ENCODE measurements at regions not wholly inside any gene's neighbourhood (a gene's known extent, or its start where the extent isn't known, plus 50 kb on each side); places are given as distances from the start of the nearest gene placed in this dataset.

DNA sequence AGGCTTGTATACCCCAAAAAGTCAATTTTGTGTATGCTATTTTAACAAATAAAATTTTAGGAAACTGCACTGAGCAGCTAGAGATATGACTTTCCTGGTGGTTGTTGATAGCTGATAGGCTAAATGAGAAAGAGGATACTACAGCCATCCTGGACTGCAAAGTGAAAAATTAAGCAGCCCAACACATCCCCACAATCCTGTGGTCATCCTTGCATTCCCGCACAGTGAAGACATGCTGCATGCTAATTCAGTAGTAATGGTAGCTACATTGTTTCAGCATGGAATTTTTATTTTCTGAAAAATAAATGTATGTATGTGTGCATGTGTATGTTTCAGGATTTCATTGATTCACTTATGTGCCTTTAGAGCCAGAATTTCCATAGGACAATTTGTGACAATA, 124.2 kb upstream of the CCDC68 start:
- Histone ChIP-seq H3K4me1 (no peaks in the 10 kb centered on the region), H3K9me3 (no peaks in the 10 kb centered on the region), H3K36me3 (no peaks in the 10 kb centered on the region), H3K27me3 (no peaks in the 10 kb centered on the region), H3K4me3 (ENCODE audit: low read depth, low read length) (no peak overlapping the region)
- DNase-seq = no peak
- TF ChIP-seq, protein P1, sequence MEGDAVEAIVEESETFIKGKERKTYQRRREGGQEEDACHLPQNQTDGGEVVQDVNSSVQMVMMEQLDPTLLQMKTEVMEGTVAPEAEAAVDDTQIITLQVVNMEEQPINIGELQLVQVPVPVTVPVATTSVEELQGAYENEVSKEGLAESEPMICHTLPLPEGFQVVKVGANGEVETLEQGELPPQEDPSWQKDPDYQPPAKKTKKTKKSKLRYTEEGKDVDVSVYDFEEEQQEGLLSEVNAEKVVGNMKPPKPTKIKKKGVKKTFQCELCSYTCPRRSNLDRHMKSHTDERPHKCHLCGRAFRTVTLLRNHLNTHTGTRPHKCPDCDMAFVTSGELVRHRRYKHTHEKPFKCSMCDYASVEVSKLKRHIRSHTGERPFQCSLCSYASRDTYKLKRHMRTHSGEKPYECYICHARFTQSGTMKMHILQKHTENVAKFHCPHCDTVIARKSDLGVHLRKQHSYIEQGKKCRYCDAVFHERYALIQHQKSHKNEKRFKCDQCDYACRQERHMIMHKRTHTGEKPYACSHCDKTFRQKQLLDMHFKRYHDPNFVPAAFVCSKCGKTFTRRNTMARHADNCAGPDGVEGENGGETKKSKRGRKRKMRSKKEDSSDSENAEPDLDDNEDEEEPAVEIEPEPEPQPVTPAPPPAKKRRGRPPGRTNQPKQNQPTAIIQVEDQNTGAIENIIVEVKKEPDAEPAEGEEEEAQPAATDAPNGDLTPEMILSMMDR (IDR thresholded peaks at IDR 0.05; ENCODE audit: low read depth, low read length) = no peak

DNA sequence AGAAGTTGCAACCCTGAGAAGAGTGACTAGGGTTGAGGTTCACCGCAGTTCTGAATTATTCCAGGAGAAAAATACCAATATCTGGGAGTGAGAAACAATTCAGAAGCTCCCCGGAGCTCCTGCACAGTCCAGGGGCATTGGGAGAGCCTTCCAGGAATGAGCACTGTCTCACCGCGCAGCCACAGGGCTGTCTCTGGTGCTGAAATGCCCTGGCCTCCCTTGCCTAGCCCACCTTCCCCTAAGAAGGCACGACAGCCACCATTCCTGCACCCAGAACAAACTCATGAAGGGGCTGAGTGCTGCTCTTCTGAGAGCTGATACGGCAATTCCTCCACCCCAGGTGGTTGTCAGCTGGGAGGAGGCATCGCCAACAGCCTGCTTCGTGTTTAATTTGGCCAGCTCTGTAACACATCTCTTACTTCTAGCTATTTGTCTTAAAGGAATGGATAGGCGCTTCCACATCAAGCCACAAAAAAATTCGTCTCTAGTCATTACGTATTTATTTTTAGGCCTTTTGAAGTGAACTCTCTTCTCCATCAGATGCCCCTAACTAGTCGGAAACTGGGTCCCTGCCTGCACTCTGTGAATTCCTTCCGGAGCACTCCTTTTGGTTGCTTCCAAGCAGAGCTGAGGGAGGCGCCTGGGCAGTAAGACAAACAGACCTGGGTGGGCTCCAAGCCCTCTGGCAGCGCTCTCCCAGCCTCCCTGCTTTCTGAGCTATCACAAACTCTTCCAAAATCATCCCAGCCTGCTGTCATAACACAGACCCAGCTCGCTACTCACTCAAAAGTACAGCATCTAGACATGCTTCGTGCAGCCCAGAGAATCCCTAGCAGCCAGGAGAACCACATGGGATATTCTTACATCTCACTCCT, 120.5 kb upstream of the CCDC68 start:
- H3K36me3 ChIP-seq = no peaks in the 10 kb centered on the region
- TF ChIP-seq, protein P1 (IDR thresholded peaks at IDR 0.05; ENCODE audit: low read depth, low read length) = no peak
- no peaks in the 10 kb centered on the region for H3K9me3 ChIP-seq

DNA sequence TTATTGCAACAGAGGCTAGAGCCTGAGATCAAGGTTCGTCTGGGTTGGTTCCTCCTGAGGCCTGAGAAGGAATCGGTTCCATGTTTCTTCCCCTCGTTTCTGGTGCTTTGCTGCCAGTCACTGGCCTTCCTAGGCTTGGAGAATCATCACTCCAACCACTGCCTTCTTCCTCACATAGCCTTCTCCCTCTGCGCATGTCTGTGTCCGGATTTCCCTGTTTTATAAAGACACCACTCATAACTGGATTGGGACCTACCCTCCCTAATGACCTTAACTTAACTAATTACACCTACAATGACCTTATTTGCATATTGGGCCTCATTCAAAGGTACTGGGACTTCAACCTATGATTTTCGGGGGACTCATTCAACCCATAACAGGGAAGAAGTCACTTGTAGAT, 119.8 kb upstream of the CCDC68 start:
- Histone ChIP-seq H3K36me3 (no peaks in the 10 kb centered on the region), H3K9me3 (no peaks in the 10 kb centered on the region), H3K4me1 (no peaks in the 10 kb centered on the region), H3K4me3 (ENCODE audit: low read depth, low read length) (no peak overlapping the region), H3K27me3 (no peaks in the 10 kb centered on the region)
- no peak for DNase-seq
- TF ChIP-seq, protein P1 (IDR thresholded peaks at IDR 0.05; ENCODE audit: low read depth, low read length) = no peak

More for the DNA sequence above, 120.5 kb upstream of the CCDC68 start:
- Histone ChIP-seq H3K4me1 (no peaks in the 10 kb centered on the region), H3K27me3 (no peaks in the 10 kb centered on the region), H3K4me3 (ENCODE audit: low read depth, low read length) (no peak overlapping the region)
- DNase-seq = no peak

GRCh38 chr18:55078303-55078932, 119.2 kb upstream of the CCDC68 start:
- H3K4me1 ChIP-seq = no peaks in the 10 kb centered on the region
- H3K36me3 ChIP-seq = no peaks in the 10 kb centered on the region
- H3K4me3 ChIP-seq (ENCODE audit: low read depth, low read length) = no peak overlapping the region
- no peak for DNase-seq
- no peaks in the 10 kb centered on the region for H3K9me3 ChIP-seq
- no peaks in the 10 kb centered on the region for H3K27me3 ChIP-seq
- TF ChIP-seq, protein P1 (IDR thresholded peaks at IDR 0.05; ENCODE audit: low read depth, low read length) = no peak

DNA sequence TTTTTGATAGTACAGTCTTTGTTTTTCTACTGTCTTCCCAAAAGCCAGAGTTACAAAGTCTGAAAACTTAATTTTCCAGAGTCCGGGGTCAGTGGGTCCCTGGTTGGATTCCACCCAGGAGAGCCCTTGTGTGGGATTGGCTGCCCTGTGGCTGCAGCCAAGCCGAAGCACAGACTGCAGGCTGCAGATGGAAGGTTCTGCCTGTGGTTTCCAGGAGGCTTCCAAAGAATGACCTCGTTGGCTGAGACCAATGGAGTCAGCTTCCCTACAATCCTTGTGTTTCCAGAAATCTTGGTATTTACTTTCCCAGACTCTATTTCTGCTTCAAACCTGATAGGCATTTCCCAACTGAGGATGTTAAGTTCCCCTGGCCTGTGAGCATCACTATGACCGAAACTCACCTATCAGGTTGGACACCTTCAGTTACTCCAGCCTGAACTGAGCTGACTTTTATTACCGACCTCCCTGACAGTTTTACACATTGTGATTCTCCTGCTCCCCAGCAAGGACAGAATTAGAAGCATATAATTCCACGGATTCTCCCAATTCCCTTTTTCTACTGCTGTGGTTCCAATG, 117.5 kb upstream of the CCDC68 start:
- Histone ChIP-seq H3K4me3 (ENCODE audit: low read depth, low read length) (no peak overlapping the region), H3K27me3 (no peaks in the 10 kb centered on the region), H3K9me3 (no peaks in the 10 kb centered on the region), H3K4me1 (no peaks in the 10 kb centered on the region), H3K36me3 (no peaks in the 10 kb centered on the region)
- TF ChIP-seq, protein P1 (IDR thresholded peaks at IDR 0.05; ENCODE audit: low read depth, low read length) = no peak
- DNase-seq = no peak
